Erythroblast (primary cell): ENCODE measurements at regions not wholly inside any gene's neighbourhood (a gene's known extent, or its start where the extent isn't known, plus 50 kb on each side); places are given as distances from the start of the nearest gene placed in this dataset.

ENCODE experiments used
- DNase-seq, 2 experiments: peaks; one replicate each; lab custom pipeline; 2025; lab: John Stamatoyannopoulos, UW
- GATA1 ChIP-seq: IDR thresholded peaks from 2 replicates; pipeline ENCODE4 v1.6.1; 2011; ENCODE audit warnings: low read depth, mild to moderate bottlenecking, control low read depth, low read length, moderate library complexity
- POLR2A ChIP-seq: IDR thresholded peaks from 2 replicates; pipeline ENCODE4 v1.6.1; 2011; ENCODE audit warnings: mild to moderate bottlenecking, low read length

DNA sequence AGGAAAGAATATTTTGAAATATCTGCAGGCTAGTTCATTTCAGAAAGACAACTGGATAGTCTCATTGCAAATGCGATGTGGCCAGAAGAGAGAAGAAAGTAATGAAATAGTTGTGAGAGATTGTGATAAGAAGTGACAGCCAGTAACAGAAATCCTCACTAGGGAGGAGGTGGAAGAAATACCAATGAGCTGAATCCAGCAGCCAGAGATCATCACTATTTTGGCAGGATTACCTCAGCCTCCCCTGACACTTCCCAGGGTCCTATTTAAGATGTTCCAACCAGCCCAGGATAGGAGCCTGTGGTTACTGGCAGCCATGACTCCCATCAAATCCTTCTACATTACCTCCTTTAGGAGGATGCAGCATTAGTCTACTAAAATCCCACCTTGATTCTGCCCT lies 76.7 kb upstream of the ARHGAP24 start:
- no peak for DNase-seq
- TF ChIP-seq GATA1 (no peak), POLR2A (no peak)

DNA sequence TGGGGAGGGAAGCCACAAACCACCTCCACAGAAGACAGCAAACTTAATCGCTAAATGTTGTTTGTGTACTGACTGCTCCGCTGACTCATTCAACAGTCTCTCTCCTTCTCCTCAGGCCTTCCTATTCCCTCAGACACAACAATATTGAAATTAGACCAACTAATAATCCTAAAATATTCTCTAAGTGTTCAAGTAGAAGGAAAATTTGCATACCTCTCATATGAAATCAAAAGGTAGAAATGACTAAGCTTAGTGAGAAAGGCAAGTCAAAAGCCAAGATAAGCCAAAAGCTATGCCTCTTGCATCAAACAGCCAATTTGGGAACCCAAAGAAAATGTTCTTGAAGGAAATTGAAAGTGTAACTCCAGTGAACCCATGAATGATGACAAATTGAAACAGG lies 75.7 kb upstream of the ARHGAP24 start:
- TF ChIP-seq POLR2A (no peak), GATA1 (no peak)
- DNase-seq, result no peak

DNA sequence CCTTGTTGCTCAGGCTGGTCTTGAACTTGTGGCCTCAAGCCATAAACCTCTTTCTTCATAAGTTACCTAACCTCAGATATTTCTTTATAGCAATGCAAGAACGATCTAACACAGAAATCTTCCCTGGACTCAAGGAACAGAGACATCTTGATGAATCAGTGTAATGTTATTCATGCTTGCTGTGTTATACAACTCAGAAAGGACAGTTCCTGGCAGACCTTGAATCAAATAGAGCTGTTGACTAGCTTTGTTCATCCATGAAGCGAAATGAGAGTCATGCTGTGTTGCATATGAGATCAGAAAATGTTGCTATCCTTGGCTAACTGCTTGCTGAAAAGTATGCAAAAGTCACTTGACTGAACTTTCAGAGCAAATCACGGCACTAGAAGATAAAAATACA lies 72.6 kb upstream of the ARHGAP24 start:
- DNase-seq, result no peak
- no peak for TF ChIP-seq POLR2A
- TF ChIP-seq GATA1, result no peak

DNA sequence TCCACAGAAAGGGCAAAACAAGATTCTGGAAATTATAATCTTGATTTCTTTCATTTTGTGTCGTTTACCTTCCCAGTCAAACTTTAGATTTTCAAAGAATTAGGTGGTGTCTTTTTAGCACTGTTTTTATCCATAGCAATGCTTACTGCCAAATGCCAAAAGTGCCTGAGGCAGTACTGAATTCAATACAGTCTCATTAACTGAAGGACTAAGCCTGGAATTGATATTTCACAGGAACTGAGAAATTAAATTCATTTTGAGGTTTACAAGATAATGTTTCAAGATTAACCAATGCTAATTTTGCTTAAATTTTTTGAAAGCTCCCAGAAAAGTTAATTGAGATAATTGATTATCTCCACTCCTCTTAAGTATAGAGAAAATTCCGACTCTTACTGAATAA lies 68.8 kb upstream of the ARHGAP24 start:
- TF ChIP-seq GATA1 (no peak), POLR2A (no peak)
- DNase-seq, result no peak

DNA sequence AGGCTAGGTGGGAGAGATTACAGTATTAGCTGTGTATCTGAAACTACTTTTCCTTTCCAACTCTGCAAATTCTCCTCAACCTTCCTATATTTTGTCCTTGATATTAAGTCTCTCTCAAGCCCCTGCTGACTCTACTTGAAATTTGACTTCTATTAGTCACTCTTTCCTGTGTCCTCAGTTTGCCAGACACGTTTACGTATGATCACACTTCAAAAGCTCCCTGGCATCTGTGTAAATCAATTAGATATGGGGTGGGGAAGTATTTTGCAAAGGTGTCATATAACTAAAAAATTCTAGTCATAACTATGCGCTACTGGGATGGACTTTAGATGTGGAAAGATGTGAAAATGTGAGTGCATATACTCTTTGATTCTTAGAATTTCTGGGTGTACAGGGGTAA lies 67.4 kb upstream of the ARHGAP24 start:
- no peak for TF ChIP-seq GATA1
- TF ChIP-seq POLR2A, result no peak
- DNase-seq, result no peak

DNA sequence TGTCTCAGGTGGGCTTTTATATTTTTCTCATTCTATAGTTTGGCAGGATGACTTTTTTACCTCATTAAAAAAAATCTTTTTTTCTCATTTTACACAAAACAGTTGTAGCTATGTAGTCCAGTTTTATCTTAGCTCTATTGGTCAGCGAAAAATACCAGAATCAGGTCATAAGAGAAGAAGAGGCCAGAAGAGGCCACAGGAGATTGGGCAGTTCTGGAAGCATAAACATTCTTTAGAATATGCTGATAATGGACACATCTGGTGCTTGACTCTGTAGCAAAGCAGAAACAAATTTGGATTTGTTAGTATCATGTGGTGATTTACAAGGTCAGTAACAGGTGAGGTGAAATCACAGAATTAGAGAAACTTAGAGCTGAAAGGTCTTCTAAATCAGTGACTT lies 66.6 kb upstream of the ARHGAP24 start:
- TF ChIP-seq POLR2A, result no peak
- no peak for TF ChIP-seq GATA1
- DNase-seq, result no peak

DNA sequence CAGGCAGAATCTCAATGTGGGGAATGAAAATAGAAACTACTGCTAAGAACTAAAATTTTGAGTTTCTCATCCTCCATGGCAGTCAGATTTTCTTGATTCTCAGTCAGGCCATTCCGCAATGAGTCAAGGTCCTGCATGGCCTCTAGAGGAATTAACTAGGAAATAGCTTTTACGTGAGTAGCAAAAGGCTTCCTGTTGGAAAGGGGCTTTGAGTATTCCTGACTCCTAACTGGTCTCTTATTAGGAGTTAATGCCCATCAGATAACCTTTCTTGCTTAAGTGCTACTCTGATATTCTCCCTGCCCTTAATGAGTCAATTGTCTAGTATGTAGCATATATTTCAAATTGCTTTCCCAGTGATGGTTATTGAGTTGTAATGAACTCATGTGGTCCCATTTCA lies 65.7 kb upstream of the ARHGAP24 start:
- TF ChIP-seq GATA1 (no peak), POLR2A (no peak)

DNA sequence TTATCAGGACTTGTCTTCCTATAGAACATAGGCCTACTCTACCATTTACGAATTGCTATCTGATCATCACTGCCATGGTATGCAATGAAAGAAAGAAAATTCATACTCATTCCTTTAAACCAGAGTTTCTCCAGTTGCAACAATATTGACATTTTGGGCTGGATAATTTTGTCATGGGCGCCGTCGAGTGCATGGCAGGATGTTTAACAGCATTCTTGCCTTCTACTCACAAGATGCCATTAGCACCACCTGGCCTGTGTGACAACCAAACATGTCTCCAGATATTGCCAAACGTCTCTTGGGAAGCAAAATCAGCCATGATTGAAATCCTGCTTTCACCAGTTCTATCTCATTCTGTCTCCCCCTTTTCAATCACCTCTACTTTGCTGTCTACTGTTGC lies 63.6 kb upstream of the ARHGAP24 start:
- no peak for DNase-seq
- no peak for TF ChIP-seq POLR2A
- TF ChIP-seq GATA1, result no peak

More for the DNA sequence above, 65.7 kb upstream of the ARHGAP24 start:
- no peak for DNase-seq

DNA sequence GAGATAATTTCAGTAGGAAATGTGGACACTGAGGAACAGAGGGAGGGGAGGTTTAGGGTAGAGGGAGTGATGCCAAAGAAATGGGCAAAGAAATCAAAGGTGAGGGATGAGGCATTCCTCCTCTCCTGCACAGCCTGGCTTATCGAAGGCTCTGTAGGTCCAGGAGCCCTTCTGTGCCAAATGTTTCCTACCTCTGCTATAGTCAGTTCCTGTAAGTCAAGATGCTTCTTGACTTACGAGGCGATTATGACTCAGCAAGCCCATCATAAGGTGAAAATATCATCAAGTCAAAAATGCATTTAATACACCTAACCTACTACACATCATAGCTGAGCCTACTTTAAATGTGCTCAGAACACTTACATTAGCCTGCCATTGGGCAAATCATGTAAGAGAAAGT lies 60.0 kb upstream of the ARHGAP24 start:
- TF ChIP-seq POLR2A (no peak), GATA1 (no peak)
- no peak for DNase-seq

DNA sequence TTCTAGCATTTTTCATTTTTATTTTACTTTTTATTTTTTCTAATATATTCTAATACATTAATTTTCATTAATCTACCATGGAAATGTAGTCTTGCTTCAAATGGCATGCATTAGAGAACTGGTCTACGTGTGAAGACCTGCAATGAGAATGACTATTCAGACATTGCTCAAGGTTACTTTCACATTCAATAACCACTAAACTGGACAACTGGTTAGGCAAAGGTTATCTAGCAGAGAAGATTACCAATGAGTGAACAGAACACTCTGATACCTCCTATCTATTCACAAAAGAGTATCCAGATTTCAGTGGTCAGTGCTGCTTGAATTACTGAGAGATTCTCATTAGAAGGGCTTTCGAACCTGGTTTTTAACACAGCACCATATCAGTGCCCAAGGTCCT lies 58.9 kb upstream of the ARHGAP24 start:
- DNase-seq, result no peak
- TF ChIP-seq GATA1, result no peak
- no peak for TF ChIP-seq POLR2A

DNA sequence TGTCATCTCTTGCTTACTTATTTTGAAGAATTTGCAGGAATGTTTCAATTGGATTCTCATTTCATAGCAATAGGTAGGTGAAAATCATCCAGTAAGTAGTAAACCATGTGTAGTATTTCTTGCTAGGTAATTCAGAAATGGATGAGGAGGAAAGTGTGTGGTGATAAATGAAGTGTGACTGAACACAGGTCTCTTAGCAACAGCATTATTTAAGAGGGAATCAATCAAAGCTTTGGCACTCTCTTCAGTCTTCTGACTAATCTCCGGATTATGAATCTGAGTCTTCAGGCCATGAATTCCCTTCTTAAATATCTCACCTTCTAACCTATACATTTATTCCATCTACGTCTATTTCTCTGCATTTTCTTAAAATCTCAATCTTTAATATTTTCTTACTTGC lies 55.8 kb upstream of the ARHGAP24 start:
- TF ChIP-seq GATA1 (no peak), POLR2A (no peak)
- DNase-seq, result no peak

DNA sequence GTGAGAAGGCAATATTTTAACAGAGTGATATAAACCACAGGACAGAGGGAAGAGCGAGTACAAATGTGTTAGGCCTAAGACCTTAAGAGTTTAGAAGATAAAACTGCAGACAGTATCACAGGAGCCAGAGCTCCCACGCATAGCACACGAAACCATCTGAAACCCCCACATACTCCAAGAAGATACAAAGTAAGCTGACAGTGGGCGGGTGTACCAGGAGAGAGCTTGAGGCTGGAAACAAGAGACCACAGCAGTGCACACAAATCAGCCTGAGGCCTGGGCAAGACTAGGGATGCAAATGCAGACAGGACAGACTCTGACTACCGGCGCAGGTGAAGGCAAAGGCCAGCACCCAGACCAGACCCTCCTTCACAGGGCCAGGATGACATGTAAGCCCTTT lies 54.1 kb upstream of the ARHGAP24 start:
- no peak for DNase-seq
- TF ChIP-seq POLR2A (no peak), GATA1 (no peak)

DNA sequence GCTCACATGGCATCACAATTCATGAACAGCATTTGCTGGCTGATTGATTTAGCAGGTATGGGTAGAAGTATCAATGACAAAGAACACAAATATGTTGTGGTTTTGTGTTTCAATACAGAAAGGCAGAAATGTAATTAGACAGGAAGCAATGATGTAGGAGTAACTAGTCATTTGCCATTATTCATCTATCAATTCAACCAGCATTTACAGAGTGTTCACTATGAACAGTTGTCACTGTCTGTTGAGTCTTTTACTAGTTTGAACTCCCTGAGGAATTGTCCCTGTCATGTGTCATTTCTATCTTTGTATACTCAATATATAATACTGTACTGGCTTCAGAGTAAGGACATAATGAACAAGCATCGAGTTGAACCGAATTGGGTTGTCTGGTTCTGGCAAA lies 51.5 kb upstream of the ARHGAP24 start:
- no peak for TF ChIP-seq GATA1
- TF ChIP-seq POLR2A, result no peak
- no peak for DNase-seq
